RKO (cell line): ENCODE measurements at regions not wholly inside any gene's neighbourhood (a gene's known extent, or its start where the extent isn't known, plus 50 kb on each side); places are given as distances from the start of the nearest gene placed in this dataset.
"Not testable (repeated sequence)": the region's sequence is repeated elsewhere in the genome, so short reads cannot be mapped to it uniquely, and the experiment has no call there.

ENCODE experiments used
- DNase-seq: peaks from one replicate; pipeline ENCODE4 v3.0.0-alpha.2; 2016; ENCODE audit warnings: low spot score

- DNase-seq, result no peak
These were observed 463.6 kb upstream of the MEF2C start for GRCh38 chr5:89346573-89346972.

GRCh38 chr5:89343666-89344065, 460.7 kb upstream of the MEF2C start:
- no peak for DNase-seq

- no peak for DNase-seq
These were observed 459.3 kb upstream of the MEF2C start for GRCh38 chr5:89342106-89342876.

- no peak for DNase-seq
These were observed 456.0 kb upstream of the MEF2C start for GRCh38 chr5:89338935-89339334.

- no peak for DNase-seq
These were observed 453.1 kb upstream of the MEF2C start for GRCh38 chr5:89336111-89336510.

- DNase-seq, result no peak
These were observed 447.2 kb upstream of the MEF2C start for GRCh38 chr5:89330140-89330539.

GRCh38 chr5:89327608-89328007, 444.6 kb upstream of the MEF2C start:
- DNase-seq, result no peak

GRCh38 chr5:89324990-89325389, 442.0 kb upstream of the MEF2C start:
- no peak for DNase-seq

- no peak for DNase-seq
These were observed 437.7 kb upstream of the MEF2C start for GRCh38 chr5:89320421-89321277.

GRCh38 chr5:89317838-89318237, 434.9 kb upstream of the MEF2C start:
- not testable (repeated sequence) for DNase-seq

- no peak for DNase-seq
These were observed 432.5 kb upstream of the MEF2C start for GRCh38 chr5:89315286-89316100.

GRCh38 chr5:89313804-89314588, 431.0 kb upstream of the MEF2C start:
- peak; percentile 5 for DNase-seq

GRCh38 chr5:89313044-89313443, 430.1 kb upstream of the MEF2C start:
- no peak for DNase-seq

GRCh38 chr5:89309268-89309667, 426.3 kb upstream of the MEF2C start:
- no peak for DNase-seq

GRCh38 chr5:89308606-89309040, 425.6 kb upstream of the MEF2C start:
- no peak for DNase-seq

GRCh38 chr5:89307972-89308371, 425.0 kb upstream of the MEF2C start:
- no peak for DNase-seq

GRCh38 chr5:89307141-89307540, 424.2 kb upstream of the MEF2C start:
- not testable (repeated sequence) for DNase-seq

- DNase-seq, result no peak
These were observed 420.1 kb upstream of the MEF2C start for GRCh38 chr5:89303033-89303480.

- no peak for DNase-seq
These were observed 419.3 kb upstream of the MEF2C start for GRCh38 chr5:89302102-89302891.

- DNase-seq, result no peak
These were observed 418.5 kb upstream of the MEF2C start for GRCh38 chr5:89301321-89302025.
